ENCODE measurements at regions not wholly inside any gene's neighbourhood (a gene's known extent, or its start where the extent isn't known, plus 50 kb on each side); places are given as distances from the start of the nearest gene placed in this dataset.

DNA sequence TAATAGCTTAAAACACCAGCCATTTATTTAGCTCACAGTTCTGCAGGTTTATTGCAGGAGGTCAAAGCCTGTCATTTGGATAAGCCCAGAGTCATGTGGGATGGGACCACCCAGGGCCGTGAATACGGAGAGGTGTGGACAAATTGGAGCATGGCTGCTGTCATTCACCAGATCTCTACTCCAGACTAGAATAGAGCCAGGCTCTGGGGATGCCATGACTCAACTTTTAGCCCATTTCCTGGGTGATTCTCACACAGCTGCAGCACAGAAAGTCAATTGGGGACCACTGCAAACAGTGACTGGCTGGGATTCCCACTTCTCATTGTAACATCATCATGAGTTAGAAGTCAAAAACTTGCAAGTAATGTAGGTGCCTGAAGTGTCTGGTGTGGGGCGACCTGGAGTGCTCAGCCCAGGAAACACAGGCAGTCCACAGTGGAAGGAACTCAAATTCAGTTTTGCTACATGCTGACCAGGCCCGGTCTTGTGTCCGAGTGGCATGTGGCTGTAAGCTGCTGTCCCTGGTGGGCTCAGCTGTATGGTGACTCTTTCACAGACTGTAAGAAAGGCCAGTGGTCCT is 174.3 kb downstream of the SCP2D1 start:
- TF ChIP-seq, protein P1, sequence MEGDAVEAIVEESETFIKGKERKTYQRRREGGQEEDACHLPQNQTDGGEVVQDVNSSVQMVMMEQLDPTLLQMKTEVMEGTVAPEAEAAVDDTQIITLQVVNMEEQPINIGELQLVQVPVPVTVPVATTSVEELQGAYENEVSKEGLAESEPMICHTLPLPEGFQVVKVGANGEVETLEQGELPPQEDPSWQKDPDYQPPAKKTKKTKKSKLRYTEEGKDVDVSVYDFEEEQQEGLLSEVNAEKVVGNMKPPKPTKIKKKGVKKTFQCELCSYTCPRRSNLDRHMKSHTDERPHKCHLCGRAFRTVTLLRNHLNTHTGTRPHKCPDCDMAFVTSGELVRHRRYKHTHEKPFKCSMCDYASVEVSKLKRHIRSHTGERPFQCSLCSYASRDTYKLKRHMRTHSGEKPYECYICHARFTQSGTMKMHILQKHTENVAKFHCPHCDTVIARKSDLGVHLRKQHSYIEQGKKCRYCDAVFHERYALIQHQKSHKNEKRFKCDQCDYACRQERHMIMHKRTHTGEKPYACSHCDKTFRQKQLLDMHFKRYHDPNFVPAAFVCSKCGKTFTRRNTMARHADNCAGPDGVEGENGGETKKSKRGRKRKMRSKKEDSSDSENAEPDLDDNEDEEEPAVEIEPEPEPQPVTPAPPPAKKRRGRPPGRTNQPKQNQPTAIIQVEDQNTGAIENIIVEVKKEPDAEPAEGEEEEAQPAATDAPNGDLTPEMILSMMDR (IDR thresholded peaks at IDR 0.05; ENCODE audit: low read depth, low read length), result no peak
- TF ChIP-seq MYC (IDR thresholded peaks at IDR 0.05; ENCODE audit: low read depth, low read length) (no peak), POLR2A (IDR thresholded peaks at IDR 0.05; ENCODE audit: extremely low read depth, insufficient read length) (no peak)

Data from NB4 (cell line).